Parathyroid adenoma (tissue), 2 donors: ENCODE measurements at regions not wholly inside any gene's neighbourhood (a gene's known extent, or its start where the extent isn't known, plus 50 kb on each side); places are given as distances from the start of the nearest gene placed in this dataset.

Source experiments
- H2AFZ ChIP-seq: fragments of 300-600 bp; sonication (generic); one replicate; pipeline ENCODE4 v1.7.0; 2017; ENCODE audit warnings: antibody characterized with exemption, mild to moderate bottlenecking
- H3K27ac ChIP-seq: fragments of 300-600 bp; sonication (generic); one replicate; pipeline ENCODE4 v1.7.0; 2017
- H3K27me3 ChIP-seq: fragments of 300-600 bp; sonication (generic); one replicate; pipeline ENCODE4 v1.7.0; 2017; ENCODE audit warnings: low read length; ENCODE audit not compliant: control insufficient read depth, insufficient read depth
- H3K36me3 ChIP-seq: fragments of 300-600 bp; sonication (generic); one replicate; pipeline ENCODE4 v1.7.0; 2017; ENCODE audit warnings: low read length; ENCODE audit not compliant: control insufficient read depth, insufficient read depth
- H3K4me1 ChIP-seq: fragments of 300-600 bp; sonication (generic); one replicate; pipeline ENCODE4 v1.7.0; 2017; ENCODE audit warnings: control low read depth
- H3K4me2 ChIP-seq: fragments of 300-600 bp; sonication (generic); one replicate; pipeline ENCODE4 v1.7.0; 2017; ENCODE audit warnings: low read length
- H3K4me3 ChIP-seq: fragments of 300-600 bp; sonication (generic); one replicate; pipeline ENCODE4 v1.7.0; 2017; ENCODE audit warnings: low read depth, low read length
- H3K79me2 ChIP-seq: fragments of 300-600 bp; sonication (generic); one replicate; pipeline ENCODE4 v1.7.0; 2017; ENCODE audit warnings: control low read depth
- H3K9ac ChIP-seq: fragments of 300-600 bp; sonication (generic); one replicate; pipeline ENCODE4 v1.7.0; 2017; ENCODE audit warnings: mild to moderate bottlenecking
- H3K9me3 ChIP-seq: fragments of 300-600 bp; sonication (generic); one replicate; pipeline ENCODE4 v1.7.0; 2017; ENCODE audit warnings: low read length; ENCODE audit not compliant: control insufficient read depth
- CTCF ChIP-seq: fragments of 300-600 bp; sonication (generic); IDR thresholded peaks from one replicate; pipeline ENCODE4 v1.7.0; 2017; ENCODE audit warnings: antibody characterized with exemption, mild to moderate bottlenecking
- donor health status: primary hyperparathyroidism.

- no peaks in the 10 kb centered on the region for H3K79me2 ChIP-seq
- H3K4me3 ChIP-seq, result no peak overlapping the region
- H3K9me3 ChIP-seq, result no peaks in the 10 kb centered on the region
- TF ChIP-seq CTCF, result no peak
- no peak overlapping the region for H3K9ac ChIP-seq
- no peaks in the 10 kb centered on the region for H3K4me1 ChIP-seq
- no peak overlapping the region for H2AFZ ChIP-seq
- no peaks in the 10 kb centered on the region for H3K27me3 ChIP-seq
- no peak overlapping the region for H3K27ac ChIP-seq
- H3K4me2 ChIP-seq, result no peak overlapping the region
- H3K36me3 ChIP-seq, result no peaks in the 10 kb centered on the region
These were observed 92.8 kb upstream of the ZP4 start for GRCh38 chr1:237983496-237983895.

DNA sequence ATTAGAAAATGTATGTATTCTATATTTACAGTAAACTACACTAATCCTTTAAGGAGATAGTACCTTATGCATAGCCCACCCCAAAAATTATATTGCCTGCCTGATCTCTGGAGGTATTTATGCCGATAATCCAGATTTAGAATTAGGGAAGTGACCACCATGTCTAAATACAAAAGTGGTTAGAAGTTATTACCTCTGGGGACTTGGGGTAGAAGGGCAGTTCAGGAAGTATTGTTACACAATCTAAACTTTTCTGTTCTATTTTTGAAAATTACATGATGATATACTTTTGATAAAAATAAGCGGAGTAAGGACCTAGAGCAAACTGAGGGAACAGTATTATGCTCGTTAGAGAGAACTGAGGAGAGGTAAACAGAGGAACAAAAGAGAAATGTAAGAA, 90.5 kb upstream of the ZP4 start:
- TF ChIP-seq CTCF, result no peak
- H3K4me1 ChIP-seq, result no peaks in the 10 kb centered on the region
- H3K79me2 ChIP-seq, result no peaks in the 10 kb centered on the region
- no peaks in the 10 kb centered on the region for H3K36me3 ChIP-seq
- no peaks in the 10 kb centered on the region for H3K27me3 ChIP-seq
- H3K9me3 ChIP-seq, result no peaks in the 10 kb centered on the region
- no peak overlapping the region for H3K4me2 ChIP-seq
- no peak overlapping the region for H3K9ac ChIP-seq
- no peak overlapping the region for H3K27ac ChIP-seq
- H3K4me3 ChIP-seq, result no peak overlapping the region
- H2AFZ ChIP-seq, result no peak overlapping the region

- no peaks in the 10 kb centered on the region for H3K9me3 ChIP-seq
- no peak overlapping the region for H3K27ac ChIP-seq
- H3K36me3 ChIP-seq, result no peaks in the 10 kb centered on the region
- TF ChIP-seq CTCF, result no peak
- H3K79me2 ChIP-seq, result no peaks in the 10 kb centered on the region
- H3K27me3 ChIP-seq, result no peaks in the 10 kb centered on the region
- H3K4me1 ChIP-seq, result no peaks in the 10 kb centered on the region
- no peak overlapping the region for H2AFZ ChIP-seq
- H3K4me3 ChIP-seq, result no peak overlapping the region
- no peak overlapping the region for H3K9ac ChIP-seq
- H3K4me2 ChIP-seq, result no peak overlapping the region
These were observed 85.6 kb upstream of the ZP4 start for GRCh38 chr1:237976331-237976730.

GRCh38 chr1:237975903-237976302, 85.2 kb upstream of the ZP4 start:
- Histone ChIP-seq H3K4me3 (no peak overlapping the region), H3K27ac (no peak overlapping the region), H3K27me3 (no peaks in the 10 kb centered on the region), H2AFZ (no peak overlapping the region), H3K9ac (no peak overlapping the region), H3K4me1 (no peaks in the 10 kb centered on the region), H3K79me2 (no peaks in the 10 kb centered on the region), H3K4me2 (no peak overlapping the region), H3K36me3 (no peaks in the 10 kb centered on the region), H3K9me3 (no peaks in the 10 kb centered on the region)
- no peak for TF ChIP-seq CTCF

GRCh38 chr1:237975376-237975775, 84.7 kb upstream of the ZP4 start:
- Histone ChIP-seq H3K27ac (no peak overlapping the region), H3K36me3 (no peaks in the 10 kb centered on the region), H3K9me3 (no peaks in the 10 kb centered on the region), H3K4me2 (no peak overlapping the region), H3K4me3 (no peak overlapping the region), H3K9ac (no peak overlapping the region), H3K79me2 (no peaks in the 10 kb centered on the region), H2AFZ (no peak overlapping the region), H3K4me1 (no peaks in the 10 kb centered on the region), H3K27me3 (no peaks in the 10 kb centered on the region)
- no peak for TF ChIP-seq CTCF
